Uterus (tissue), 2 donors: ENCODE measurements at regions not wholly inside any gene's neighbourhood (a gene's known extent, or its start where the extent isn't known, plus 50 kb on each side); places are given as distances from the start of the nearest gene placed in this dataset.

ENCODE experiments used
- POLR2A ChIP-seq, 2 donors: fragments of 450-650 bp; IDR thresholded peaks; one replicate each; pipeline ENCODE4 v1.6.1; 2016; ENCODE audit warnings: antibody characterized with exemption in 2 of 2, mild to moderate bottlenecking in 1 of 2, moderate library complexity in 1 of 2
- TF ChIP-seq, protein P1 (sequence below), 4 experiments: fragments of 200-600 bp in 2 of 4; fragments of 450-650 bp in 2 of 4; sonication (generic) in 2 of 4; IDR thresholded peaks; one replicate each; pipeline ENCODE4 v1.5.1; 2016 to 2019; ENCODE audit warnings: antibody characterized with exemption in 4 of 4, mild to moderate bottlenecking in 2 of 4, moderate library complexity in 1 of 4

DNA sequence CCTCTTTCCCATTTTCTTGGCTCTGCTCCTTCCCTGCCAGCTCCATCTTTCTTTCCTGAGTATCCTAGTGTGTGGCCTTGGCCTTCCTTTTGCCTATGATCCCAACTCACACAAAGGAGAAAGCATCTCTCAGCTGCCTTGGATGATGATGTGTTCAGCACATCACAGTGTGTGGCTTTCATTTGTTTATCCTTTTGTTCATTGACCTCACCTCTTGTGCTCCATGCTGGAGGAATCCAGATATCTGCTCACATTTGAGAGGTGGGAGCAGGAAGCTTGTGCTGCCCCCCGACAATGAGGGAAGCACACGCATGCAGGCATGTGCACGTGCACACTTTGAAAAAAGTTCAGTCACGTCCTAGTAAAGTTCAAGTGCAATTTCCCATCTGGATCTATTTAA lies 131.0 kb downstream of the SMIM20 start:
- TF ChIP-seq, protein P1, sequence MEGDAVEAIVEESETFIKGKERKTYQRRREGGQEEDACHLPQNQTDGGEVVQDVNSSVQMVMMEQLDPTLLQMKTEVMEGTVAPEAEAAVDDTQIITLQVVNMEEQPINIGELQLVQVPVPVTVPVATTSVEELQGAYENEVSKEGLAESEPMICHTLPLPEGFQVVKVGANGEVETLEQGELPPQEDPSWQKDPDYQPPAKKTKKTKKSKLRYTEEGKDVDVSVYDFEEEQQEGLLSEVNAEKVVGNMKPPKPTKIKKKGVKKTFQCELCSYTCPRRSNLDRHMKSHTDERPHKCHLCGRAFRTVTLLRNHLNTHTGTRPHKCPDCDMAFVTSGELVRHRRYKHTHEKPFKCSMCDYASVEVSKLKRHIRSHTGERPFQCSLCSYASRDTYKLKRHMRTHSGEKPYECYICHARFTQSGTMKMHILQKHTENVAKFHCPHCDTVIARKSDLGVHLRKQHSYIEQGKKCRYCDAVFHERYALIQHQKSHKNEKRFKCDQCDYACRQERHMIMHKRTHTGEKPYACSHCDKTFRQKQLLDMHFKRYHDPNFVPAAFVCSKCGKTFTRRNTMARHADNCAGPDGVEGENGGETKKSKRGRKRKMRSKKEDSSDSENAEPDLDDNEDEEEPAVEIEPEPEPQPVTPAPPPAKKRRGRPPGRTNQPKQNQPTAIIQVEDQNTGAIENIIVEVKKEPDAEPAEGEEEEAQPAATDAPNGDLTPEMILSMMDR (IDR thresholded peaks at IDR 0.05): no peak
- TF ChIP-seq POLR2A (IDR thresholded peaks at IDR 0.05): no peak
